Fibroblast of mammary gland (primary cell): ENCODE measurements at regions not wholly inside any gene's neighbourhood (a gene's known extent, or its start where the extent isn't known, plus 50 kb on each side); places are given as distances from the start of the nearest gene placed in this dataset.

ENCODE experiments used
- DNase-seq: peaks from one replicate; pipeline ENCODE4 v3.0.0-alpha.2; 2010; ENCODE audit warnings: low read depth
- H3K4me3 ChIP-seq: 2 replicates; pipeline ENCODE4 v1.5.1; 2011; ENCODE audit warnings: low read depth, mild to moderate bottlenecking, low read length, moderate library complexity; ENCODE audit not compliant: control insufficient read depth
- TF ChIP-seq, protein P1 (sequence below): conservative IDR thresholded peaks from 2 replicates; pipeline ENCODE4 v1.5.1; 2011; ENCODE audit warnings: low read depth, low read length, inconsistent platforms; ENCODE audit not compliant: control insufficient read depth, insufficient read depth

DNA sequence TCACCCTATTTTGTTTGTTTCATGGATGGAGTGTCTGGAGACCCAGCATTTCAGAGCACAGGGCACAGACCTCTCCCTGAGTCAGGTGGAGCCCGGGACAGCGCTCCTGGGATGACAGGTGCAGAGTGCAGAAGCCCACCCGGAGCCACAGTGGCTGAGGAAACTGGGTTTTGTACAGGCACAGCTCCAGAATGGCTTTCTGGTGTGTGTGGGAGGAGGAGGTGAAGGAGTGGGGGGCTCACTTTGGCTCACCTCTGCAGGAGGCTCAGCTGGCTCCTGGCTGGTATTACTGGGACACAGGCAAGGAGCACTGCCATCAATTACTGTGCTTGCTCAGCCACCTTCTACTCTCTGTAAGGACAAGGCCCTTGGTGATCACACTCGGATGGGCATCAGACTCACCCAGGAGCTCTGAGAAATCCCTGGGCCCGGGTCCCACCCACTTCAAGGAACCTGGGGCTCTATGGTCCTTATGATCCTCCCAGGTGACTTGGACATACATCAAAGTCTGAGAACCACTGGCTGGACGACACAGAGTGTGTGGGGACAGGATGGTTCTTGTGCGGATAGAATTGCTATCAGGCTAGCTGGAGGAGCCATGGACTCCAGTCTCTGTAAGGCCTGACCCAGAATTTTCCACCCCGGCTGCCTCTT is 221.1 kb upstream of the ZNF32 start:
- no peak for DNase-seq
- H3K4me3 ChIP-seq: no peak overlapping the region
- TF ChIP-seq, protein P1, sequence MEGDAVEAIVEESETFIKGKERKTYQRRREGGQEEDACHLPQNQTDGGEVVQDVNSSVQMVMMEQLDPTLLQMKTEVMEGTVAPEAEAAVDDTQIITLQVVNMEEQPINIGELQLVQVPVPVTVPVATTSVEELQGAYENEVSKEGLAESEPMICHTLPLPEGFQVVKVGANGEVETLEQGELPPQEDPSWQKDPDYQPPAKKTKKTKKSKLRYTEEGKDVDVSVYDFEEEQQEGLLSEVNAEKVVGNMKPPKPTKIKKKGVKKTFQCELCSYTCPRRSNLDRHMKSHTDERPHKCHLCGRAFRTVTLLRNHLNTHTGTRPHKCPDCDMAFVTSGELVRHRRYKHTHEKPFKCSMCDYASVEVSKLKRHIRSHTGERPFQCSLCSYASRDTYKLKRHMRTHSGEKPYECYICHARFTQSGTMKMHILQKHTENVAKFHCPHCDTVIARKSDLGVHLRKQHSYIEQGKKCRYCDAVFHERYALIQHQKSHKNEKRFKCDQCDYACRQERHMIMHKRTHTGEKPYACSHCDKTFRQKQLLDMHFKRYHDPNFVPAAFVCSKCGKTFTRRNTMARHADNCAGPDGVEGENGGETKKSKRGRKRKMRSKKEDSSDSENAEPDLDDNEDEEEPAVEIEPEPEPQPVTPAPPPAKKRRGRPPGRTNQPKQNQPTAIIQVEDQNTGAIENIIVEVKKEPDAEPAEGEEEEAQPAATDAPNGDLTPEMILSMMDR: no peak

DNA sequence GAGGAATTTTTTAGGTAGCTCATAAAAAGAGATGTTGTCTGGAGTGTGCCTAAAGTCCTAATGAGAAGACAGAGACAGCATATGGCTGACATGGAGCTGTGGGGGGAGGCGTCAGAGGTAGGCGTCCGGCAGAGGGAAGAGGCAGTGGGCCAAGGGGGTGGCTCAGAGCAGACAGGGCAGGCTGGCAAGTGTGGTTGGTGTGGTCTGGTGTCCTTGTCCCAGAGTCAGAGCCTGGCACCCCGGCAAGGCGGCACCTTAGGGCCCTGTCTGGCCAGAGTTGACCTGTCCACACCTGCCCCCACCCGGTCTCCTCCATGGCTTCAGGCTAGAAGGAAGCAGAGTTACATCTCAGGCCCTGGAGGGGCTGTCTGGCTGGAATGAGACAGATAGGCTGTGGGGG is 220.3 kb upstream of the ZNF32 start:
- no peak for DNase-seq

DNA sequence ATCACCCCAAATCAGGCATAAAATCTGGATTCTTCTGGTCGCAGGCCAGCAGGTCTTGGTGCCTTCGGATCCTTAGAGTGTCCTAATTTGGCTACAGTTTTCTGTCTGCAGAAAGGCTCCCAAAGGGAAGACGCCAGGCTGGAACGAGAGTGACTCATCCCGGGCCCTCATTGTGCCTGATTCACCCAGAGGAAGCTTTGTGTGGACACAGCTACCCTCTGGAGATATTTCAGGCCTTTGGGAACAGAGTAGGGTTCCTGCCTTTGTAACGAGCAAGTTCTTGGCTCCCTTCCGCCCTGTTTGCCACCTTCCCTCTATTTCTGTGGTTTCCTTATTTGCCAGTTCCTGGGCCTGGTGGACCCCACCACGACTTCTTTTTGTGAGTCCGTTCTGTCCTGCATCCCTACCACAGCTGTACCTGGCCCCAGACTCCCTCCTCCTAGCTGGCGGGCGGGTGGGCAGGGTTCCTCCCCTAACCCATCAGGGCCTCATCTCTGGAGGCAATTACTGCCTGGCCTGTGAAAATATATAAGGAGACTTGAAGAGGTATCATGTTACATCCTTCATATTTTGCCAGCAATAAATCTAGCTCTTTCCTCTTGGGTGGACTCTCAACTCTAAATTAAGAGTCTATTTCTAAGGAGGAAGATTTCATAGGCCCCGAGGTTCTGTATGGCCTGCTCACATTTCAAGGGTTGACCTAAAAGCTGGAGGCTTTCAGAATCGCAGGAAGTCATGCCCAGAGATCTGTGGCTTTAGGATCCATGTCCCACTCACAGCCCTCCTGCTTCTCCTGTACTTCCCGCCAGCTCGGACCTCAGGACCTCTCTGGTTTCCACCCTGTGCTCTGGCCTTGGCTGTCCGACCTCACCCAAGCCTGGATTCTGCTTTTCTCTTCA is 219.2 kb upstream of the ZNF32 start:
- no peak overlapping the region for H3K4me3 ChIP-seq
- peak; percentile 87 for DNase-seq
- TF ChIP-seq, protein P1: no peak

More for the DNA sequence above, 220.3 kb upstream of the ZNF32 start:
- TF ChIP-seq, protein P1: no peak
- no peak overlapping the region for H3K4me3 ChIP-seq

DNA sequence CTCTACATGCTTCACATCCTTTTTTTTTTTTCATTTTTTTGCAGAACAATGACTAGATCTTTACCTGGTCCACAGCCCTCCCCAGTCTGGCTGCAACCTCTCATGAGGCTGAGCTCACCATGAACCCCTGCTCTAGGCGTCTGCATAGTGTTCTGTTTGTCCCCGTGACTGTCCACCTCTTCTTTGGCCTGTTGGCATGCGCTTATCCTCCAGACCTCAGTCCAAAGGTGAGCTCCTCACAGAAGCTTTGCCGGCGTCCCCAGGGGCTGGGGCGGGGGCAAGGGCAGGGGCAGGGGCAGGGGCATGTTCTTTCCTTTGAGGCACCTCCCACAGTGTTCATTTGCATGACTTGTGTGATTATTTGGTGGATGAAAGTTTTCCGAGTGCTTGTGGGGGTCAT is 218.4 kb upstream of the ZNF32 start:
- H3K4me3 ChIP-seq: no peak overlapping the region
- TF ChIP-seq, protein P1: no peak
- no peak for DNase-seq

DNA sequence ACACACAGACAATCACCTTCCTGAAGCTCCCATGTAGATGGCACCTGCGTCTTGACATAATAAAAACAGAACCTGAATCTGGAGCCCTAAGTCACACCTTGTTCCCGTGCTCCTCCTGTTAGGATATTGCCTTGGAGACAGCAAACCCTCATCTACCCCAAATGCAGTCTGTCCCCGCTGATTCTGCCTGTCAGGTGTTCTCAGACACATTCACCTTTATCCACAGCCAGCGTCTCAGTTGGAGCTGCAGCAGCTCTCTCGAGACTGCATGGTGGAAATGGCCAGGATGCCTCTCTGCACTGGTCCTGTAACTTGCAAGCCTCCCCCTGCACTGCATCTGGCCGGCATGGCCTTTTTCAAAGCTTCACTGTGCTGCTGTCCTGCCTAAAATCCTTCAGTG is 218.0 kb upstream of the ZNF32 start:
- DNase-seq: no peak
- no peak overlapping the region for H3K4me3 ChIP-seq
- TF ChIP-seq, protein P1: no peak

DNA sequence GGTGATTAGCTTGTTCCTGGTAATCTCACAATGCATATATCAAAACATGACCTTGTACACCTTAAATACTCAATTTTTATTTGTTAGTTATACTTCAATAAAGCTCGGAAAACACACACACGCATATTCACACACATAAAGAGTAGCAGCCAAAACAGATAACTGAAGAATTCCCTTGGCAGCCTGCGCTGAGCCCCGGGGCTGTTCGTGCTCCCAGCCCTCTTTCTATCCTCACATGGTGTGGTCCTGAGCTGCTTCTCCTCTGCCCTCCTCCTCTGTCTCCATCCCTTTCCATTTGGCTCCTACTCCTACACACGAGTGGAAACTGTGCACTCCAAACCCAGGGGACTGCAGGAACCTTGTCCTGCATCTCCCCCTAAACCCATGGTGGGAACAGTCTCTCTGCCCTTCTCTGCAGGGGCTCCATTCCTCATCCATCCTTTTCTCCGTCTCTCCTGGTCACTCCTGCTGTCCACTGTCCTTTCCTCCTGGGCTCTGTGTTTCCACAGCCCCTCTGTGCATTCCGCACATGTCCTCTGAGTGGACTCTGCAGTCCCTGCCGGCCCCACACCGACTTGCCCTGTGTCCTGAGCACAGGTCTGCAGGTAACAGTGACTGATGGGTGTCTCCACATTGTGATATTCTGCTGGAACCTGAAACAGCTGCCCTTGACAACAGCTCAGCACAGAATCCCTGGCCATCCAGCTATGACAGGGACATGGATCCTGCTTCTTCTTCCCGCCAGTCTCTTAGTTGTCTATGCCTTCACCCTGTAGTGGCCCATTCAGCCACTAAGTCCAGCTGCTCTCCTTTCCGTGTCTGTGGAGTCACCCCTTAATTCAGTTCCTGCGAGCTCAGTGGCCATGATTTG is 216.8 kb upstream of the ZNF32 start:
- TF ChIP-seq, protein P1: no peak
- no peak for DNase-seq
- no peak overlapping the region for H3K4me3 ChIP-seq
